Pancreas (tissue), 10 donors: ENCODE measurements at regions not wholly inside any gene's neighbourhood (a gene's known extent, or its start where the extent isn't known, plus 50 kb on each side); places are given as distances from the start of the nearest gene placed in this dataset.

Source experiments
- ATAC-seq, 4 donors: fragments of 200-7000 bp; cut with Tn5 transposase; one replicate each; pipeline versions ENCODE4 v1.8.0 to v1.9.1; 2020; ENCODE audit warnings: mild to moderate bottlenecking in 4 of 4, moderate library complexity in 4 of 4
- DNase-seq, 6 donors: peaks; one replicate each; pipeline ENCODE4 v3.0.0-alpha.2; 2020
- FAIRE-seq: peaks from 2 replicates; lab custom pipeline; 2012; peaks lifted over from hg19 to GRCh38; lab: Jason Lieb, UNC
- H3K27ac ChIP-seq, 4 donors: fragments of 200-600 bp; sonication (generic); 1 replicate in 3 of 4; 2 replicates in 1 of 4; pipeline versions ENCODE4 v1.5.0 to v1.8.0; 2020
- H3K27me3 ChIP-seq, 4 donors: fragments of 200-600 bp; one replicate each; pipeline ENCODE4 v1.8.0; 2021
- H3K36me3 ChIP-seq, 3 donors: fragments of 200-600 bp; sonication (generic) in 1 of 3; one replicate each; pipeline versions ENCODE4 v1.5.0 to v1.8.0; 2020 to 2021
- H3K4me1 ChIP-seq, 3 donors: fragments of 200-600 bp; one replicate each; pipeline ENCODE4 v1.8.0; 2021
- H3K4me3 ChIP-seq, 4 donors: fragments of 200-600 bp; sonication (generic) in 2 of 4; one replicate each; pipeline versions ENCODE4 v1.5.0 to v1.8.0; 2020 to 2021
- H3K9me3 ChIP-seq, 4 donors: fragments of 200-600 bp; one replicate each; pipeline ENCODE4 v1.8.0; 2021
- WGBS, 2 donors: extraction: QIAGEN DNeasy Blood & Tissue Kit; methylation state at CpG; one replicate each; pipeline ENCODE4 v1.1.7; 2013; 5-methylcytosine and 5-hydroxymethylcytosine counted together
- intact Hi-C, 3 donors: fragments of 100-400 bp; cut with DNase I; formaldehyde crosslinking; loops; one replicate each; pipeline versions ENCODE4 v1.11.1 to v1.14.2; 2022
- TF ChIP-seq, protein P1 (sequence below), 4 donors: fragments of 200-600 bp; sonication (generic) in 3 of 4; IDR thresholded peaks; one replicate each; pipeline versions ENCODE4 v1.5.0 to v1.8.0; 2021; ENCODE audit warnings: antibody characterized with exemption in 4 of 4
- donor health status: healthy with polysubstance abuse.
- donor health status: DM: no; HTN: no; CAD: no; lungs with moderate emphysema.
- donor health status: DM: no; HTN: no; CAD: no.
- donor health status: control.
- donor health status: control.
- donor health status: Bipolar disorder and iron deficiency.
- donor health status: DM: yes; HTN: yes; CAD: no.
- donor health status: DM: no; HTN: no; CAD: no.
- donor health status: DM: no; HTN: no; CAD: no.
- donor health status: DM: yes; HTN: yes; CAD: no.

DNA sequence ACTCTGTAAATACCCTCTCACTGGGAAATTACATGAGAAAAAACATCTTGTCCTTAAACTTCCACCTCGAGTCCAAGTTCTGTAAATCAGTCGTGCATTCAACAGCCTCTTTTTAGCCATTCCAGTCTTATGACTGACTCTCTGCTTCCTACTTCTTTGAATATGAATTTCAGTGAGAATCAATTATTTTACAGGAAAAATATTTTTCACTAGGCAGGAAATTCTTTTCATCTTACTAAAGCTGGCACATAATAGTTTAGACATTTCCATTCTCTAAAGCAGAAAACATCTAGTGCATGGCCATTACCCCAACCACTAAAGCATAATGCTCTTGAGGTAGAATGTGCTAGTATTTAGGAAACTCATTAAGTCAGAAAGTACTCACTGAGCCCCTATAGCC lies 565.7 kb upstream of the FAT1 start:
- DNase-seq: no peak
- intact Hi-C loops: no loop called here

DNA sequence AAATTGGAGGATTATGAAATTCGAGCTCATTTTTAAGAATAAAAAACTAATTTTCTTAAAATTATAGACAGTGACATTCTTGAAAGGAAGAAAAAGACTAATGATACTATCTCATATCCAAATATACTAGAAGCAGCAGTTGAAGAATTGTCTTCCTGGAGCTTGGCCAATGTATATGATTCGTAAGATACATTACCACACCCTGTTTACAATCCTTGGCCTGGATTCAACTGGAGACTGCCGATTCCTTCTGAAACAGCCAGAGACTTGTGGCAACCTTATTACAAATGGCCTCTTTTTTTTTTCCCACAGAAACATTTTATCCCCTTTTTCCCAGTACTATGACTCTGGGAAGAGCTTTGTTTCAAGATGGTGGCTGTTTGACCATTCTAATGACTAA lies 571.2 kb upstream of the FAT1 start:
- TF ChIP-seq, protein P1, sequence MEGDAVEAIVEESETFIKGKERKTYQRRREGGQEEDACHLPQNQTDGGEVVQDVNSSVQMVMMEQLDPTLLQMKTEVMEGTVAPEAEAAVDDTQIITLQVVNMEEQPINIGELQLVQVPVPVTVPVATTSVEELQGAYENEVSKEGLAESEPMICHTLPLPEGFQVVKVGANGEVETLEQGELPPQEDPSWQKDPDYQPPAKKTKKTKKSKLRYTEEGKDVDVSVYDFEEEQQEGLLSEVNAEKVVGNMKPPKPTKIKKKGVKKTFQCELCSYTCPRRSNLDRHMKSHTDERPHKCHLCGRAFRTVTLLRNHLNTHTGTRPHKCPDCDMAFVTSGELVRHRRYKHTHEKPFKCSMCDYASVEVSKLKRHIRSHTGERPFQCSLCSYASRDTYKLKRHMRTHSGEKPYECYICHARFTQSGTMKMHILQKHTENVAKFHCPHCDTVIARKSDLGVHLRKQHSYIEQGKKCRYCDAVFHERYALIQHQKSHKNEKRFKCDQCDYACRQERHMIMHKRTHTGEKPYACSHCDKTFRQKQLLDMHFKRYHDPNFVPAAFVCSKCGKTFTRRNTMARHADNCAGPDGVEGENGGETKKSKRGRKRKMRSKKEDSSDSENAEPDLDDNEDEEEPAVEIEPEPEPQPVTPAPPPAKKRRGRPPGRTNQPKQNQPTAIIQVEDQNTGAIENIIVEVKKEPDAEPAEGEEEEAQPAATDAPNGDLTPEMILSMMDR (IDR thresholded peaks at IDR 0.05): no peak
- DNase-seq (no peak), ATAC-seq (no peak), FAIRE-seq (no peak)
- Histone ChIP-seq H3K9me3 (no peaks in the 10 kb centered on the region), H3K36me3 (no peaks in the 10 kb centered on the region), H3K27ac (no peak overlapping the region), H3K4me3 (no peak overlapping the region), H3K27me3 (no peaks in the 10 kb centered on the region), H3K4me1 (no peaks in the 10 kb centered on the region)
- intact Hi-C loops: no loop called here
- WGBS, 2 donors: 69 to 81% methylated on average over 3 of the region's 3 CpGs

More for the DNA sequence above, 565.7 kb upstream of the FAT1 start:
- H3K27me3 ChIP-seq: no peaks in the 10 kb centered on the region
- ATAC-seq (no peak), FAIRE-seq (no peak)
- H3K4me3 ChIP-seq: no peak overlapping the region
- 34 to 40% methylated on average over 2 of the region's 2 CpGs for WGBS, 2 donors
- no peaks in the 10 kb centered on the region for H3K4me1 ChIP-seq
- no peak overlapping the region for H3K27ac ChIP-seq
- TF ChIP-seq, protein P1 (IDR thresholded peaks at IDR 0.05): no peak
- H3K36me3 ChIP-seq: no peaks in the 10 kb centered on the region
- H3K9me3 ChIP-seq: no peaks in the 10 kb centered on the region

DNA sequence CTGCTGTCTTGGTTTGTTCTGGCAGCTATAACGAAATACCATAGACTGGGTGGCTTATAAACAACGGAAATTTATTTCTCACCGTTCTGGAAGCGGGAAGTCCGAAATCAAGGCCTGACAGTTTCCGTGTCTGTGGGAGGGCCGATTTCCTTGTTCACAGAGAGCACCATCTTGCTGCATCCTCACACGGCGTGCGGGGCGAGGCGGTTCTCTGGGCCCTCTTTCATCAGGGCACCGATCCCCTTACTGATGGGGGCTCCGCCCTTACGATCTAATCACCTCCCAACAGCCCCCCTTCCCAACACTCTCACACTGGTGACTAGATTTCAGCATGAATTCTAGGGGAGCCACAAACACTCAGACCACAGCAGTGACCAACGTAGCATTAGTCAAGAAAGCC lies 578.3 kb upstream of the FAT1 start:
- DNase-seq: no peak
- Histone ChIP-seq H3K9me3 (no peaks in the 10 kb centered on the region), H3K4me1 (no peaks in the 10 kb centered on the region), H3K27me3 (no peaks in the 10 kb centered on the region), H3K36me3 (no peaks in the 10 kb centered on the region), H3K4me3 (no peak overlapping the region), H3K27ac (no peak overlapping the region)
- TF ChIP-seq, protein P1 (IDR thresholded peaks at IDR 0.05): no peak
- intact Hi-C loops: no loop called here
- ATAC-seq: no peak
- WGBS, 2 donors: 93 to 94% methylated on average over 16 of the region's 16 CpGs
- no peak for FAIRE-seq

DNA sequence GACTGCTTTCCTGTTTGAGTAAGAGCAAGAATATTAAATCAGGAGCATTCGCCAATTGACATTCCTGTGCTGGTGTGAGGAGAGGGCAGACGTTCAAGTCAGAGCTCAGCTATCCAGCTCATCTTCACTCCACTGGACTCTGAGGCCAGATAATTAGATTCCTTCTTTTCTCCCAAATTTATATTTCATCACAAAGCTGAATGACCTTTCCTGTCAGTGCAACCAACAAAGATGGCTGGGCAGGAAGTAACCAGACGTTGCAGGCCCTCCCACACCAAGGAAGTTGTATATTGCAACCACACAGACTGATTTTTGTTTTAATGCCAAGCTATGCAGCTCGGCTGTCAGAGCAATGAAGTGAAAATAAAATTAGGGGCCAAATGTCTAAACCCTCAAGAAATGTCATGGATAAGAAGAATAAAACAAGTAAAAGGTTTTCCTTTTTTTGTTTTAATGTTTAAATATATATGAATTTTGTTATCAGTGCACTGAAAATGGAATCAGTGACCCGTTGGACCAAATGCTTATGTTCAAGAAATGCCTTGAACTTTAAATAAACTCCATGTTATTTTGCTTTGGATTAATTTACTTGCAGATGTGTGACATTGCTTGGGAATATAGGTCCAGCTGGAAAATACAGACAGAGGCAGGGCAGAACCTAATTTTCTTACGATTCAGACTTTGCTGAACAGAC lies 578.9 kb upstream of the FAT1 start:
- FAIRE-seq (no peak), ATAC-seq (no peak), DNase-seq (no peak)
- H3K4me1 ChIP-seq: no peaks in the 10 kb centered on the region
- intact Hi-C loops: no loop called here
- no peaks in the 10 kb centered on the region for H3K9me3 ChIP-seq
- no peak overlapping the region for H3K4me3 ChIP-seq
- TF ChIP-seq, protein P1 (IDR thresholded peaks at IDR 0.05): no peak
- no peak overlapping the region for H3K27ac ChIP-seq
- no peaks in the 10 kb centered on the region for H3K36me3 ChIP-seq
- 64% methylated on average over 6 of the region's 6 CpGs for WGBS, 2 donors
- no peaks in the 10 kb centered on the region for H3K27me3 ChIP-seq

DNA sequence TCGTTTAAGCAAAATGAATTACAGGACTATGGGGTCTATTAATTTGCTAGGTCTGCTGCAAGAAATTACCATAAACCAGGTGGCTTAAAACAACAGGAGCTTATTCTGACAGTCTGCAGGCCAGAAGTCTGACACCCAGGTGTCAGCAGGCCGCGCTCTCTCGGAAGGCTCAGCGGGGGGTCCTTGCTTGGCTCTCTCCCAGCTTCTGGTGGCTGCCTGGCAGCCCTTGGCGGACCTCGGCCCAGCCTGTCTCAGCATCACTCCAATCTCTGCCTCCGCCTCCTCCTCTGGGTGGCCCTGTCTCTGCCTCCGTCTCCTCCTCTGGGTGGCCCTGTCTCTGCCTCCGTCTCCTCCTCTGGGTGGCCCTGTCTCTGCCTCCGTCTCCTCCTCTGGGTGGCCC lies 580.5 kb upstream of the FAT1 start:
- Histone ChIP-seq H3K27ac (no peak overlapping the region), H3K36me3 (no peaks in the 10 kb centered on the region), H3K9me3 (no peaks in the 10 kb centered on the region), H3K4me3 (no peak overlapping the region), H3K4me1 (no peaks in the 10 kb centered on the region), H3K27me3 (no peaks in the 10 kb centered on the region)
- FAIRE-seq (no peak), DNase-seq (peak in 1 of 6 donors; percentile 48), ATAC-seq (no peak)
- WGBS, 2 donors: 76 to 78% methylated on average over 9 to 10 of the region's 11 CpGs
- intact Hi-C loops: no loop called here
- TF ChIP-seq, protein P1 (IDR thresholded peaks at IDR 0.05): no peak
